ENCODE measurements at regions not wholly inside any gene's neighbourhood (a gene's known extent, or its start where the extent isn't known, plus 50 kb on each side); places are given as distances from the start of the nearest gene placed in this dataset.
"Not testable (repeated sequence)": the region's sequence is repeated elsewhere in the genome, so short reads cannot be mapped to it uniquely, and the experiment has no call there.

DNA sequence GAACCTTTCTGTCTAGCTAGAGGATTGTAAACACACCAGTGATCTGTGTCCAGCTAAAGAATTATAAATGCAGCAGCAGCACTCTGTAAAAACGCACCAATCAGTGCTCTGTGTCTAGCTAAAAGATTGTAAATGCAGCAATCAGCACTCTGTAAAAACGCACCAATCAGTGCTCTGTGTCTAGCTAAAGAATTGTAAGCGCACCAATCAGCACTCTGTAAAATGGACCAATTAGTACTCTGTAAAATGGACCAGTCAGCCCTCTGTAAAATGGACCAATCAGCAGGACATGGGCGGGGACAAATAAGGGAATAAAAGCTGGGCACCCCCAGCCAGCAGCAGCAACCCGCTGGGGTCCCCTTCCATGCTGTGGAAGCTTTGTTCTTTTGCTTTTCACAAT is 204.1 kb upstream of the UBL3 start:
- DNase-seq = not testable (repeated sequence)

DNA sequence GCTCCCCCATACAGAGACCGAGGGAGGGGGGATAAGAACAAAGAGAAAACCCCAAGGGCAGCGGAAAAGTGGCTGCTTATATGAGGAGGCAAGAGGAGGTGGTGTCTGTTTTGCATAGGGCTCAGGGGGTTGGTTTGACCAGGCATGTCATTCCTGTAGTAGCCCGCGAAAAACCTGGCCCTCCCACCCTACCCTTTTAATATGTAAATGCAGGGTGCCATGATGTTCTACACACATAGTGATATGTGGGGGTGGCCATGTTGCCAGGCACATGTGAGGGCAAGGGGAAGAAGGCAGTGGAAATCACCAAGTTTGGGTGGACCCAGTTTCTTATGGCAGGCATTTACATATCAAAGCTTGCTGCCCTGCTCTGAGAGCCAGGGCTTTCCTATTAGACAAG is 203.5 kb upstream of the UBL3 start:
- DNase-seq = no peak

DNA sequence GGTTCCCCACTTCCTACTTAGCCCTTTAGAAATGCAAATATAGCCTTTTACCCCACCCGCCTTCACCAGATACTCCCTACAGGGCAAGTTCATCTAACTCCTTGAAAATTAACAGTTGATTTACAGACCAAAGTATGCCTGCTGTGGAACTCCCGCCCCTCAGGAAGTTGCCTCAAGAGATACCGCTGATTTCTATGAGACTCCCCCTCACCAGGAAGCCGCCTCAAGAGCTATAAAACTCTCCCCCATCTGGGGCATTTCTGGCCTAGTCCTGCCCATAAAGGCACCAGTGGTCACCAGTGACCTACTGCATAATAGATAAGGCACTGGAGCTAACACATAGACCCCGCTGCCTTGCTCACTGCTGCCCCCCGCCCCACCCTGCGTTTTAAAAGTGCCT is 201.7 kb upstream of the UBL3 start:
- DNase-seq = no peak

DNA sequence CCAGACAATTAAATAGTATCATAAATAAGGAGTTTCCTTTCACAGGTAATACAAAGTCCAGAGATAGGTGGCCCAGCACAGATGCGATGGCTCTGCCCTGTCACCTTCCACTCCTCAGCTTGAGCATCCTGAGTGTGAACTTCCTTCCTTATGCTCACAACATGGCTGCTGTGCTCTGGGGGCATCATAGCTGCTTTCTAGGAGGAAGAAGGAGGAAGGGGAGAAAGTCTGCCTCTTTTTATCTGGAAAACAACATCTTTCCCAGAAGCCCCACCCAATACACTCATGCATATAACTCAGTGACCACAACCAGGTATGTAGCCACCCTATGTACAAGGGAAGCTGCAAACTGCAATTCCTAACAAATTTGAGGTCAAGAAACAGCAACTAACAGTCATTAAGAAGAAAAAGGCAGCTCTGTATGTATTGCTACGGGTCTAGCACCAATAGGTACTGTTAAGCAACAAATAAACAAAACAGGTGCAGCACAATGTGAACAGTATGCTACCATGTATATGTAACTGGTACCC is 201.2 kb upstream of the UBL3 start:
- DNase-seq = no peak

DNA sequence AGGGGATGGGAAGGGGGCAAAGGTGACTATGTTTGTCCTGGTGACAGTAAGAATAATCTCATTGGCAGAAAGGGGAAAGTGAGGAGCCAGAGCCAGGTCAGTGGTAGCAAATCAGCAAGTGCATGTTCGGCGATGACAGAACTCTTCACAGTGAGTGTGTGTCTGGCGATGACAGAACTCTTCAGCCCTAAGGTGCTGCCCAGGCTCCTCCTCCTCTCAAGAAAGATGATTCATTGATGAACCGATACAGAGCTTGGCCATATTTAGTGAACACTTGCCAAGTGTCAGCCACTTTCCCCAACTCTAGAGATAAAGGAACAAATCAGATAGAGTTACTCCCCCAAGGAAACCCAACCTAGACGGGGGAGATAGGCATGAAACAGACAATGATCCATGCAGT is 199.3 kb upstream of the UBL3 start:
- DNase-seq = no peak

DNA sequence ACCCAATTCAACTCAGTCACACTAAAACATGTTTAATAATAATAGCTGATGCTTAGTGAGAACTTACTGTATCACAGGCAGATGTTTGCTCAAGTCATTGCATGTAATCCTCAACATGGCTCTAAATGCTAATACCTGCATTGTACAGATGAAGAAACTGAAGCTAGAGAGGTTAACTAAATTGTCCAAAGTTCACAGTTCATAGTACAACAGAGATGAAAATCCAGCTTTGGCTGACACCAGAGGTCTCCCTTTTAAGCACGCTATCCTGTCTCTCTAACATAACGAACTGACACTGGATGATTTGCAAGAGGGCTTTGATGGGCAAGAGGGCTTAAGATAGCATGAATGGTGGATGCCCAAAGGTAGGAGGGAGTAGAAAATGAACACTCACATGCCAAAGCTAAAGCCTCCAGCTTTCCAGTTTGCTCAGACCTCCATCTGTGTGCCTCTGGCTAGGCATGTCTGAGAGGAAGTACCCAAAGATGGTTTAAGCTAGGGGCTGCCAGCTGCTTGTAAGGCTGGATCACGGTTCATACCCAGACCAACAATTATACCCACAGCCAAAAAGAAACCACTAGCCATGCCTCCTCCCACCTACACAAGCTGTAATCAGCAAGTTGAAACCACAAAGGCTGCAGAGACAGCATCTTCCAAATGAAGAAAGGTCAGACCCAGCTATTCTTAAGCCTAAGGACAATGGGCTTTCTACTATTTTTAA is 196.9 kb upstream of the UBL3 start:
- no peak for DNase-seq

DNA sequence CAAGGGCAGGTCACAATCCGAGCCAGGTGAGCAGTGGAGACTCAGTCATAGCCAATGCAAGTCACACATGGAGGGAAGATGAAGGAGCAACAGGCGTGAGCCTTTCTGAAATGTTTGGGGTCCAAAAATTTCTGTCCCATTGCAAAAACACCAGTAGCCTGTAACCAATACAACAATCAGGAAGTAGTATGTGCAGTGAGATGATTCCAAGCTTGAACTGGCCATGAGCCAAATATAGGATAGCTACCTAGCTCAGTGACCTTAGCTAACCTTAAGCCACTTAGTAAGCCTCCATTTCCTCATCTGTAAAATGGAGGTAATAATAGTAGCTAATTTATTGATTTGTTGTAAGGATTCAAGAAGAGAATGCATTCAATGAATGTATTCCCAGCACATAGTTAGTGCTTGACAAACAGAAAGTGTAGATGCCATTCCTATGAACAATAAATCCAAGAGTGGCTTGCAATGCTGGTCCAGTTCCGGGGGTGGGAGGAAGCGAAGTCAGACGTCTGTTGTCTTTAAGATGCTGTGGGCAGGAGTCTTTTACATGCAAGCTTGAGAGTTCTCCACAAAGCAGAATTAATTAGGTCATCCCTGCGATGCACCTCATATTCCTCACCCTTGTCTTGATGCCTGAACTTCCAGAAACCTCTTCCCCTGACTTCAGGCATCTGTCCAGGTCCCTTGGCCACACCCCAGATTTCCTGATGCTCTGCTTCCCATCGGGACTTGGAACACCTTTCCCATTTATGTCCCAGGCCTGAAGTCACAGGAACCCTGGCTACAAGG is 195.7 kb upstream of the UBL3 start:
- no peak for DNase-seq

DNA sequence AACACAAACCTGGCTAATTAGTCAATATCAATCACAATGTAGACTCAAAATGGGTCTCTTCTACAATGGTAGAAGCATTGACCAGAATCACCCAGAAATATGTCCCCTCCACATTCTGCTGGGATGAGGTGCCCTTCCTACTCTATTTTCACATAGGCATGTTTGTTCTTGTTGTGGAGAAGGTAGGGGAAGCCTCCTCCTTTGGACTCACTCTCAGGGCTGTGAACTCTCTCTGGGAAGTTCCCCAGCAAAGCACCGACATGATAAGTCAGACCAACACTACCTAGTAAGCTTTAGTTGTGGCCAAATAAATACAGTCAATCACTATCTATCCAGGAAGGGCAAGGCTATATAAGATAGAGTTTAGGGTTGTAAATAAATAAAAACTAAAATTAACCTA is 194.5 kb upstream of the UBL3 start:
- DNase-seq = no peak

DNA sequence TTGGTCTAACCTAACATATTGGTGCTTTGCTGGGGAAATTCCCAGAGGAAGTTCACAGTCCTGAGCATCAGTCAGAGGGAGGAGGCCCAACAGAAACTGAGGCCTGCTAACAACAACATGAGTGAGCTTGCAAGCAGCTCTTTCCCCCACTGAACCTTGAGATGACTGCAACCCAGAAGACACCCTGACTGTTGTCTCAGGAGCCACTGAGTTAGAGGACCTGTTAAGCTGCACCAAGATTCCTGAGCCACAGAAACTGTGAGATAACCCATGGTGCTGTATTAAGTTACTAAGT is 193.2 kb upstream of the UBL3 start:
- no peak for DNase-seq

DNA sequence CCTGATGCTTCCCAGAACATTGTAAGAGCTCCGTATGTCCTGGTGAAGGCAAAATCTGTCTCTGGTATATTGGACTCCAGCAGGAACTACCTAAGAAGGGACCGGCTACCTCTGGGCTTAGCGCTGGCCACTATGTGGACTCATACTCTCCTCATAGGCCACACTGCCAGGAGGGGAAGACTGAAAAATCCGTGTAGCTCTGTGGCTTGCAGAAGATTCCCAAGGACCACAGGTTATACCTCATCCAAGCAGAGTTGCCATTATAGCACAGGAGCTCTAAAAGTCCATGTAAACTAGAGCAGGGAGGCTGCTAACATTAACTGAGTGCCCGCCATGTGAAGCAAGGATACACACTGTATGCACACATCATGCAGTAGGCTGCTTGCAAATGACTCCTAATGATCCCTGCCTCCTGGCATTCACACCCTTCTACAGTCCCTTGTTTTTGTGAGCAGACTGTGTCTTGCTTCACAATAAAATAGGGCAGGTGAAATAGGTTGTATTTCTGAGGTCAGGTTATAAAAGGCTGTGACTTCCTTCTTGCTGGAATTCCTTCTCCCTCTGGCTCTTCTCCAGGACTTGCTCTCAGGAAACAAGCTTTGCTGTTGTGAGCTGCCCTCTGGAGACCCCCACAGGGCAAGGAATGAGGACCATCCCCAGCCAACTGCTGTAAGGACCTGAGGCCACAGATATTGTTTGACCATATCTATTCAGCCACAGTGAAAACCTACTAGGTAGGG is 192.6 kb upstream of the UBL3 start:
- no peak for DNase-seq

DNA sequence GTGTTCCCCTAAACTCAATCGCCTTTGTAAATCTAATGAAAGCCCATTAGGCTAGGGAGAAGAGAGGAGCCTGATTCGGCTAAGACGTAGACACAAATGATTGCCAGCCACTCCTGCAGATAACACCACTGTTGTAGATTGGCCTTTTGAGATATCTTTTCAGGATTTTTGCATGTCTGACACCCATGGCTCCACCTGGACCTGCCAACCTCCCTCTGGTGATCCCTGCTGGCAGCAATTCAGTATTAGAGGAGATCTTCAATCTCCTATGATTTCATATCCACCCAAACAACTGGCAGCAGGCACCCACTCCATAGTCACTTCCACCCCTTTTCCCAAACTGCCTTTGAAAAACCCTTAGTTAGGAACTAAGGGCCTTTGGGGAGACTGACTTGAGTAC is 191.9 kb upstream of the UBL3 start:
- DNase-seq = no peak

DNA sequence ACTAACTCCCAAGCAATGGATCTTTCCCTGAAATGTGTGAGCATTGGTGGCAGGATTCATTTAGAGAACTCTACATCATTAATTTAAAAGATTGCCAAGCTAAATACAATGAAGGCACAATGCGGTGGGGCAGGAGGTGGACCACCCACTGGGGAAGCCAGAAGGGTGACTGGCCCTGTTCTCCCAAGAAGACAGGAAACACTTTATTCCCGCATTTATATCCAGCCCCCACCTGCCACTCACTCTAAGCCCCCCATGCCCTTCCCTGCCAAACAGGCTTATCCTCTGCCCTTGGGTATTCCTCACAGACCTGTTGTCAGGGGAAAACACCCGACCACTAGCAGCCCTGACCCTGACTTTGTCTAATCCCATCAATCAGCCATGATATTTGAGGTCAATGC is 189.1 kb upstream of the UBL3 start:
- DNase-seq = no peak

DNA sequence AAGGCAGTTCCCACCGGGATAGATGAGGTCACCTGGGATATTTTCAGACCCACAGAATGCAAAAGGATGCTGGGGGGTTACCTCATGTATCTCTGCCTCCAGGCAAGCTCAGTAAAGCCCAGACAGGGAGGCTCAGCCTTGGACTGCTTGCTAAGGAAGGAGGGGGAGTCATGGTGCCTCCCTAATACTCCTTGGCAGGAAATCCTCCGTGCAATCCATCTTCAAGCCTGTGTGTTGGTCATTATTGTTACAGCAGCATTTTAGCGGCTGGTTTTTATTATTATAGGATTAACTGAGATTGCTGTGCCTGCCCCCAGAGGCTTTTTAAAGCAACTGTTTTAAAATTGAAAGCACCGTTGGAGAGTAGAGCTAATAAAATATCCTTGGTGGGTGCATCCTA is 188.5 kb upstream of the UBL3 start:
- no peak for DNase-seq

DNA sequence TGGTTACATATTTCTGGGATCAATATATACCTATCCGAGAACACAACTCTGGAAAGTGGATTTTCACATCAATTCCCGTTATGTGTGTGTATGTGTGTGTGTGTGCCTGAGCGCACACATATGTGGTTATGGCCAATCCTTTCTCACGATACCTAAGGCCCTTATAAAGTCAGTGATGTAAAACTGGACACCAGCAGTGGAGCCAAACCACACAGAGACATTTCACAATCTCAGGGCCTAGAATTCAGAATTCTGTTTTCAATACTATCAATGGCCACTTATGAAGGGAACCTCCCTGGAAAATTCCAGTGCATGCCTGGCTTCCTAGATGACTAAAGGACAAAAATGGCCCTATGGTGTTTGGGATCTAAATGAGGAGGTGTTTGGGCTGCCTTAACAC is 187.3 kb upstream of the UBL3 start:
- no peak for DNase-seq

DNA sequence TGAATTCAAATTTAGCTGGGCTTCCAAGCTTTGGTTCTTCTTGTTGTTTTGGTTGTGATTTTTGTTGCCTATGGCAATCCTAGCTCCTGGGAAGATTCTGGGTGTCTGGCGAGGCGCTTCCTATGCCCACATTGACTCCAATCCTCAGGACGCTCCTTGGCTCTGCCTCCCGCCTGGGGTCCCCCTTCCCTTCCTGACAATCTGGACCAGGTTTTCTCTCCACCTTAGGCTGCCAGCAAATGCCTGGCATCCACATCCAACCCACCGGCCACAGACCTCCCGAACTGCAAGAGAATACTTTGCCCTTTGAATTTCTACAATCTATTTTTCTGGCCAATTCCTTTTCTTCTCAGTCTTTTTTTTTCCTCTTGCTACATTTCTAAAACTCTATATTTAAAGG is 186.9 kb upstream of the UBL3 start:
- DNase-seq = no peak

DNA sequence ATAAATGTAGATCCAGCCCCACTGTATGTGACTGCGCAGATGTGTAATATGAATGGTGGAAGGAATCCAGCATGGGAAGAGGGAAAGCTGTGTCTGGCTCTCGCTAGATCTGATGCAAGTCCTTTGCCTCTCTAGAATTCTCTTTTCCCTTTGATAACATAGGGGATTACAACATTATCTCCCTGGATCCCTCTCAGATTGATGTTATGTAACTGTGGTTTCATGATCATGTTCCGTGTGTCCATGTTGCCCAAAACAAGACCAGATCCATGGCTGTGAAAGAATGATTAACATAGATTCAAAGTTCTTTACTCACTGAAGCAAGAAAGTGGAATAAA is 184.0 kb upstream of the UBL3 start:
- DNase-seq = no peak

DNA sequence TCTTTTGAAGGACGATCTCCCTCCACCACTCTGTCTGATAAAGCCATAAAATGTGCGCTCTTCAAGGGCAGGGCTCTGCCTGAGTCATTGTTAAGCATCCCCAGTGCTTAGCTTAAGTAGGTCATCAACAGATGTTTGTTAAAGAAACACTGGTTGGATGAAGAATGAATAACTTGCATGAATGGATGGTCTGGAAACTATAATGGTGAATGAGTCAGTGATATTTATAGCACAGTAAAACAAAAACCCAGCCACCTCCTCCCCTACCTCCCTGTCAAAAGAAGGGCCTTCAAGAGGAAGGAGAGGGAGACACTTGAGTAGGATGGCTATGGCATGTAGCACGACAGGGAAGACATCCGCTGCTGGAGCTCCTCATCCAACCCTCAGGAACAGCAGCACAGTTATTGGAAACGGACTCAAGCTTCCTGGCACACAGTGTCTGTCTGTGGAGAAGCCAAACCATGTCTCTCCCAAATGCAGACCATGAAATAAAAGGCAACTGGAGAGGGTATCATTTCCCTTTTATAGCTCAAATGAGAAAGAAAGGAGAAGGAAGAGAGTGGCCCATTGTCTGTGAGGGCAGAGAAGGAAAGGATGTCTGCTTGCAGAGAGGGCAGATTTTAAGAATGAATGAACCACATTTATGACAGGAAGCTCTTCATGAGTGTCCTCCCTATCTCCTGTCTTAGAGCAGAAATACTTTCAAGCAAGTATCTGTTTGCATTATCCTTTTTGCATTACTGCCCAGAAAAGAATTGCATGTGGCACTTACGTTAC is 183.5 kb upstream of the UBL3 start:
- DNase-seq = peak; percentile 53

DNA sequence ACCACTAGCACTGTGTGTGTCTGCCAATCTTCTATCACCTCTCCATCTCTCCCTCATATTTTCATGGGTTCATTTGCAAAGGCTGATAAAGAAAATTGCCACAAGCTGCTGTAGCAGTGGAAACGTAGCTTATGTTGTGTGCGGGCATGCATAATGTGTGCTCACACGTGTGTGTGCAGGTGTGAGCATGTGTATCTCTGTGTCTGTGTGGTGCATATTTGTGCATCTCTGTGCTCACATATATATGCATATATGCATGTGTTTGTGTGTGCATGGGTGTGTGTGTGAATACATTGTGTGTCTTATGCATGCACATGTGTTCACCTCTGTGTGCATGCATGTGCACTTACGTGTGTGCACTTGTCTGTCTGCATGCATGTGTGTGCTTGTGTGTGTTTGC is 181.8 kb upstream of the UBL3 start:
- DNase-seq = no peak

DNA sequence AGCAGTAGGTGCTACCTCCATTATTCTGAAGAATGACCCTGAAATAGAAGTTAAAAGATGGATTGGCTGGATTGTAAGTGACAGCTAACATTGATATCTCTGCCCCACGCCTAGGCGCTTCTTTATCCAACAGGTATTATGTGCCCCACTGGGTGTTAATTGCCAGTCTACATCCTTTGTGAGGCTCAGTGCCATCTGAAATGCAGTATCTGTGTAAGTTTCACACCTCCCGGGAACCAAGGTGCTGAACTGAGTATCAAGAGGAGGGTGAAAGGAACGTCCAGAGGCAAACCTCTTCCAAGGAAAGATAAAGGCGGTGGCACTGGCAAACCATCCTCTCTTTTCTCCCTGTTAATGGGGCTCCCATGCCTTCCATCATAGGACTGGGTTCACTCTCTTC is 181.1 kb upstream of the UBL3 start:
- no peak for DNase-seq

DNA sequence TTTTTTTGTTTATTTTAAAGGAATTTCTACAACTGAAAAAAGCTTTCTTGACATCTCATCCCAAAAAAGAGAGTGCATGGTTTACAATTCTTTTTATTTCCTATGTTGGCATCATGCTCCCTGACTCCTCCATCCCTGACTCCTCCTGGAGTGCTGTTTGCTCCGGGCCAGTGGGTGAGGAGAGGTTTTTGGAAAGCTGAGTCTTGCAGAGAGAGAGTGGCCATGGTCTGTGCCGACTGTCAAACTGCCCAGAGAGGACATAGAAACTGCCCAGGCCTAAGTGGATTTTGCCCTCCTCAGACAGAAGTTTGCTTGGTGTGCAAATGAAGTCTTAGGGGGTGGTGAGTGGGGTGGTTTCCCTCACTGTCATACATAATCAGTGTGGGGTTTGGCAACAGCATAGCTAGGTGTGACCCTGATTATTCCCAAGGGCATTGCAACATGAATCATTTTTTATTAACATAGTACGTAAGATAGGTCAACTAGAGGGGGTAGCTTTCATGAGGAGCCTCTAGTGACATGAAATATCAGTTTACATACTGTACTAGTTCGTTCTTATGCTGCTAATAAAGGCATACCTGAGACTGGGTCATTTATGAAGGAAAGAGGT is 179.8 kb upstream of the UBL3 start:
- no peak for DNase-seq

DNA sequence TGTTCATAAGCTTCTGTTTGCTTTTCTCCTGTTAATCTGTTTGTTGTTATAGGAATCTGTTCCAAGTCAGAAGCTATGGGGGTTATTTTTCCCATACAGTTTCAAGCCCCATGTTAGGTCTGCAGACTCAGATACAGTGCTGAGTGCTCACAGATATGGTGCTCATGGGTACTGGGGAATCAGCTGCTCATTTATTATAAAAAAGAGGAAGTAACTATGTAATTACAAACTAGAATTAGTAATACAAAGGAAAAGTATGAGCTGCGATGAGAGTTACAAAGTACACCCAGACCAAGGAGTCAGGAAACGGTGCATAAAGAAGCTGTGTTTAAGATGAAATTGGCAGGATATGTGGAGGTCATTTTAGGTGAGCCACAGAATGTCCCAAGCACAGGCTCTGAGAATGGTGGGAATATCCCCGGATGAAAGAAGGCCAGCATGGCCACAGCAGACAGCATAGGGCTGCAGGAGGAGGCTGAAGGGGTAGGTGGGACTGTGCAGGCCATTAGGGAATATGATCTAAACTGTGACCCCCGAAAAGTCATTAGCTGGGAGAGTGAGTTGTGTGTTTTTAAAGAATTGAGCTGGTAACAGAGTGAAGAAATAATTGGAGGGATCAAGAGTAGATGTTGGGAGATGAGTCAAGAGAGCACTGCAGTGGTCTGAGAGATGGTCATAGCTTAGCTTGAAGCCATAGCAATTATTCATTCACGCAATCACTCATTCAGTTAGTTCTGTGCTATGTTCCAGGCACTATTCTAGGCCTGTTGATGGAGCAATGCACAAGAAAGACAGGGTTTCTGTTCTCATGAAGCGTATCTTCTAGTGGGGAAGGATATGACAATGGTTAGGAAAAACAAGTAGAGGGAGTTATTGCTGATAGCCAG is 177.4 kb upstream of the UBL3 start:
- DNase-seq = no peak

DNA sequence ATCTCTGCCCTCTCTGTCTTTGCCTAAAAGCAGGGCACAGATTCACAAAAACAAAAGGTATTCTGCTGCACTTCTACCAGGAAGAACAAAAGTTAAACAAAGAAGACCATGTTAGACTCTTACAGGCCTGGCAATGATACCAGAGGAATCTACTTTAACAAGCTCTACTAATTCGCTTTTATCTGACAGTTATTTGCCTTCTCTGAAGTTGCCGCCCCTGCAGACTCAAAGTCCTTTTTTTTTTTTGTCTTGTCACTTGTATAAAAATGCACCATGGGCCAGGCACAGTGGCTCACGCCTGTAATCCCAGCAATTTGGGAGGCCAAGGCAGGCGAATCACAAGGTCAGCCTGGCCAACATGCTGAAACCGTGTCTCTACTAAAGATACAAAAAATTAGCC is 176.5 kb upstream of the UBL3 start:
- DNase-seq = no peak

All from DMS79 treated with DMSO at 0.1 percent for 48 hours (cell line).